Stimulated activated CD4-positive, alpha-beta T cell treated with anti-CD3 and anti-CD28 coated beads, TNF-alpha, amount 100 ng/mL, for 4 hours (primary cell): ENCODE measurements at regions not wholly inside any gene's neighbourhood (a gene's known extent, or its start where the extent isn't known, plus 50 kb on each side); places are given as distances from the start of the nearest gene placed in this dataset.

Experiments
- DNase-seq, 3 experiments: peaks; one replicate each; pipeline ENCODE4 v3.0.0-alpha.2; 2020; ENCODE audit warnings: low read depth in 3 of 3

- no peak for DNase-seq
Observed at GRCh38 chr13:30031488-30031887, 181.1 kb upstream of the UBL3 start.

DNA sequence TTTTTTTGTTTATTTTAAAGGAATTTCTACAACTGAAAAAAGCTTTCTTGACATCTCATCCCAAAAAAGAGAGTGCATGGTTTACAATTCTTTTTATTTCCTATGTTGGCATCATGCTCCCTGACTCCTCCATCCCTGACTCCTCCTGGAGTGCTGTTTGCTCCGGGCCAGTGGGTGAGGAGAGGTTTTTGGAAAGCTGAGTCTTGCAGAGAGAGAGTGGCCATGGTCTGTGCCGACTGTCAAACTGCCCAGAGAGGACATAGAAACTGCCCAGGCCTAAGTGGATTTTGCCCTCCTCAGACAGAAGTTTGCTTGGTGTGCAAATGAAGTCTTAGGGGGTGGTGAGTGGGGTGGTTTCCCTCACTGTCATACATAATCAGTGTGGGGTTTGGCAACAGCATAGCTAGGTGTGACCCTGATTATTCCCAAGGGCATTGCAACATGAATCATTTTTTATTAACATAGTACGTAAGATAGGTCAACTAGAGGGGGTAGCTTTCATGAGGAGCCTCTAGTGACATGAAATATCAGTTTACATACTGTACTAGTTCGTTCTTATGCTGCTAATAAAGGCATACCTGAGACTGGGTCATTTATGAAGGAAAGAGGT is 179.8 kb upstream of the UBL3 start:
- no peak for DNase-seq

GRCh38 chr13:30027569-30028455 is 177.4 kb upstream of the UBL3 start:
- no peak for DNase-seq

GRCh38 chr13:30026909-30027308 is 176.5 kb upstream of the UBL3 start:
- DNase-seq = no peak

DNA sequence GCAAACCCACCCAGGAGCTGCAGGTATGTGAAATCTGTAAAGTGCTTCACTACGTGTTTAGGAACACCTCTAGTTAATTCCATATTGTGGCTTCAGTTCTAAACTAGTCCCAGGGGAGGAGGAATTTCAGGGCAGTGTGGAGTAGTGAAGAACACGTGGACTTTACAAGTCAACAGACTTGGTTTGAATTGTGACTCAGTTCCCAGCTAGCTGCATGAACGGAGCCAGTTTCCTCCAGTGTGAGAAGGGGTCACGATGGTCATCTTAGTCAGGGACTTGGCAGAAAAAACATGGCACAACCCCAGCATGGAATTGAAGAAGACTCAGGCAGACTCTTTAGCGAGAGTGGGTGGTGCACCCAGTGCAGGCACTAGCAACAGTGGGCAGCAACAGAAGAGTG is 175.7 kb upstream of the UBL3 start:
- no peak for DNase-seq

DNA sequence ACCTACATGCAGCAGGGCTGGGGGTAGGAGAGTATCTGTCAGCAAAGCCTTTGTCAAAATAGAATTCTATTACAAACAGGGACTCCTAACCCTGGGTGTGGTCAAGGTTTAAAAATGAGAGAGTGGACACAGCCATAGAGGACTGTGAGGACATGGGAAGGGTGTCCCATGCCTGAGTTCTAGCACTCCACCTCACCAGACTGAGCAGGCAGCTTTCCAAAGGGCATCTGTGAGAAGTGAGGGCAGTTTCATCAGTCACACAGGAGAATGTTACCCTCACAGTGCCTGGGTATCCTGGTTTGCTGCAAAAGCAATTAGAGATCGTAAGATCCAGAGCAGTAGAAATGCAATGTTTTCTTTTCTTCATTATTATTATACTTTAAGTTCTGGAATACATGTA is 174.9 kb upstream of the UBL3 start:
- DNase-seq = no peak

DNA sequence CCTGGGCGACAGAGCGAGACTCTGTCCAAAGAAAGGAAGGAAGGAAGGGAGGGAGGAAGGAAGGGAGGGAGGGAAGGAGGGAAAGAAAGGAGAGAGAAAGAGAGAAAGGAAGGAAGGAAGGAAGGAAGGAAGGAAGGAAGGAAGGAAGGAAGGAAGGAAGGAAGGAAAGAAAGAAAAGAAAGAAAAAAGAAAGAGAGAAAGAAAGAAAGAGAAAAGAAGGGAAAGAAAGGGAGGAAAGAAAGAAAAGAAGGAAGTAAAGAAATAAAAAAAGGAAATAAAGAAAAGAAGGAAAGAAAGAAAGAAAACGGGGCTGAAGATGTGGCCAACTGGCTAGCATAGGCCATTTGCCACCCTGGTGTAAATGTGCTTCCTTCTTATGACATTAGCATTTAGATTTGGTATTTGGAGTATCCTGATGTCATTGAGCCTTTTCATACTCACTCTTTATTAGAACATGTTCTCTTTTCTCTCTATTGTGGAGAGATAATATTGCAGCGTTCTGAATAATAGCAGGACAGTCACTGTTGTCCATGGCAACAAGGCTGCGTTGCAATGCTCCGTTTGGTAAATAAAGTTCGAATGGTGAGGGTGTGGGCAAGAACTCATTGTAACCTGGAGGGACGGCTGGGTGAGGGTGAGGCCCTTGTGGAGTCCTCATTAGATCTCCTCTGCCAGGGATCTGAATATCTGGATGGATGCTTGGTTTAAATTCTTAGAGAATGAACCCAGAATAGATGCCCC is 173.9 kb upstream of the UBL3 start:
- DNase-seq = no peak

GRCh38 chr13:30023196-30023895 is 172.9 kb upstream of the UBL3 start:
- no peak for DNase-seq

- no peak for DNase-seq
Observed at GRCh38 chr13:30022796-30023195, 172.4 kb upstream of the UBL3 start.

- DNase-seq = no peak
Observed at GRCh38 chr13:30022256-30022655, 171.8 kb upstream of the UBL3 start.

DNA sequence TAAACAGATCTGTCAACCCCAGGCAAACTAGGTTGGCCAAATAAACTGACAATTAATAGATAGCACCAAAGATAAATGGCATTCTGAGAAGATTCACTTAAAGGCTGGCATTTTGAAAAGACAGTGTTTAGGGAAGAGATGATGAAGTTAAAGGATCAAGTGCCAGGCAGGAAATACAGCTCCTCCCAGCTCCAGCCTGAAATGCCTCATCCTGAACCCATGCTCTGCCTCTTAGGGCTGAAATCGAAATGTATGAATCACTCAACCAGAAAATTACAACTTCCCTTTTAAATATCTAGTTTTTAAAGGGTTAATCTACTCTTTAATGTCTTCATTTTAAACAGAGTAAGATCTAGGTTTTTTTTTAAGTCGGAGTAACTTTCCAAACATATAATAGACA is 171.2 kb upstream of the UBL3 start:
- DNase-seq = no peak

GRCh38 chr13:30020726-30021312 is 170.4 kb upstream of the UBL3 start:
- no peak for DNase-seq

GRCh38 chr13:30019648-30020626 is 169.5 kb upstream of the UBL3 start:
- no peak for DNase-seq

DNA sequence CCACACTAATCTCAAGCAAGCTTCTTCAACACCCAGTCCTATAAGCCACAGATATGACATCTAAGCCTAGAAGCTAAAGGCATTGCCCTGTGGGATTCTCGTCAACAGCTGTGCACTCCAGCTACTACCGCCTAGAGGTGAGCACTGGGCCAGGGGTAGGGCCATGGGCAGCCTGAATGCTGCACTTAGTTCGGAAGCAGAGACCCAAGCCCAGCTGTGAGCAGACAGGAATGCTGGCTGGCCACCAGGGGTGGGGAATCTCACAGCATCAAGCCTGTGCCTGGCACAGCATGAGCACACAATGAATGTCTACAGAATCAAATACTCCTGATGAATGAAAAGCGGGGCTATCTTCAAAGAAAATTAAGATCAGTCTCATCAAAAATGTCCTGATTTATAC is 167.5 kb upstream of the UBL3 start:
- no peak for DNase-seq

- DNase-seq = no peak
Observed at GRCh38 chr13:30016398-30016797, 166.0 kb upstream of the UBL3 start.

- DNase-seq = no peak
Observed at GRCh38 chr13:30009411-30009810, 159.0 kb upstream of the UBL3 start.

DNA sequence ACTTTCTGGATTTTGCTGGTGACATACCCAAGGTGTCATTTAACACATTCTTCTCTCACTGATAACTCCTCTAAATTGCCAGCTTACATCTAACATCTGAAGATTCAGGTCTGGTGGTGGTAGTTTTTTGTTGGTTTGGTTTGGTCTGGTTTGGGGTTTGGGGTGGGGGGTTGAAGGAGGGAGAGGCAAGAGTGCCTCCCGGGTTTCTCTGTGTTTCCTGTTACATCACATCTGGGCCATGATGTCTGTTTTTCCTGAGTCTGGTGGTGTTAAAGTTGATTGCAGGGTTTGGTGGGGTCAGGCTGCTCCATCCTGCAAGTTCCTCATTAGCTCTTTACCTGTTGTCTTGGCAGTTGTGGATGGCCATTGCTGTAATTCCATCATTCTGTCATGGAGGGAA is 155.8 kb upstream of the UBL3 start:
- no peak for DNase-seq

DNA sequence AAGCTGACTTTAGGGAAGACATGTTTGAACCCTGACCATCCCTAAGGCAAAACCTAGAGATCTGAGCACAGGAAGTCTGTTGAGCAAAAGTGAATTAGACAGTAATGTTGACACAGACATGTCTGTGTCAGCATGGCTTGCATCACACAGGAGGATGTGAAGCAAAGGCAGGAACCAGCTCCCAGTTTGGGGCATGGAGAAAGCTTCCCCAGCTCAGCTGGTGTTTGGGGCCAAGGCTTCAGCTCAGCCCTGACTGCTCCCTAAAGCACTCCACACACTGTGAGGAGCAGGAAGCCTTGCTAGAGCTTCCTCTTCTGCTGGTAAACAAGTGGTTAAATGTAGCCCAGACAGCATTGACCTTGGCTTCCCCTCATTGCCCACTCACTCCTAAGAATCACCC is 153.8 kb upstream of the UBL3 start:
- no peak for DNase-seq

- DNase-seq = no peak
Observed at GRCh38 chr13:30002577-30002976, 152.2 kb upstream of the UBL3 start.

DNA sequence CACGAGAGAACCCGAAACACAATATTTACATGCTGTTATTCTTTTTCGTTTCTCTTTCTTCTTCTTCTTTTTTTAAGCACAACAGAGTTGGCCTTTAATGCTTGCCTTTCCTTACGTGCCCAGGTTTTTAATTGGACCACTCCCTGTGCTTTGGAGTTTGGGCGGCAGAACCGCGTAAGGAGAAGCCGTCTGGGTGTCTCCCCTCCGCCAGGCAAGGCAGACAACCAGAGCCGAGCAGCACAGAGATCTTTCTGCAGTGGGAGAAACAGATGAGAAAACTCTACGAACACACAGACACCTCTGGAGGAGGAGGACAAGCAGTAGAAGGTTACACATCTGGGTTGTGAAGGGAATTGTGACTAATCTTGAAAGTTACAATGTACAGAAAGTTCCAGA is 150.0 kb upstream of the UBL3 start:
- DNase-seq = no peak
